ENCODE measurements at regions not wholly inside any gene's neighbourhood (a gene's known extent, or its start where the extent isn't known, plus 50 kb on each side); places are given as distances from the start of the nearest gene placed in this dataset.

DNA sequence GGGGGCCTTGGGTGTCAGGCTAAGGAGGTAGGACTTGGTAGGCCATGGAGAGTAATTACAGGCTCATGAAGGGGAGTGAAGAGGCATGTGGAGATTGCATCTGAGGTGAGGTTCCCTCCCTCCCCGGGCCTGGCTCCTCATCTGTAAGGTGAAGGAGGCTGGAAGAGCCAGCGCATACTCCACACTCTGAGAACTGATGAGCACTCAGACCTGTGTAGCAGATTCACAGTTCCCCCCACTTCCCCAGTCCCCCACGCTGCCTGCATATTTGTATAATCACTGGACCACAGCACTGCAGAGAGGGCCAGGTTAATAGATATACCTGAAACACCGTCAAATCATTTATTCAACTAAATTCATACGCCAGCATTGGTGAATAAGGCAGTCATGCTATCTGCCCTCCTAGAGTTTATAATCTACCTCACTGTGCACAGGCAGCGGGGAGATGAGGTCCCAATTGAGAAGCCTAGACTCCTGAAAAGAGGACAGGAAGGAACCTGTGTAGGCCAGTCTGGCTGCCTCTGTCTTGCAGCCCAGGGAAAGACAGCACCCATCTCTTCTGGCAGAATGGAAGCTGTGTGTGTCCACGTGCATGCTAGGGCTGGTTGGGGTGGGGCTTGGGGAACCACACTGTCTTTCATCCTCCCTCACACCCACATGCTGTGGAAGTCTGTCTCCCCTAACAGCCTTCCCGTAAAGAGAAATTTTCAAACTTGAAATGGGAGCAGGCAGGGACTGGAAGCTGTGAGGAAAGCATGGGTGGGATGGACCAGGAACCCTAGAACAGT is 110.6 kb upstream of the ATP1A1 start:
- no peaks in the 10 kb centered on the region for H3K36me3 ChIP-seq
- 67 to 78% (median 73%) methylated on average over 8 of the region's 8 CpGs for WGBS, 5 donors
- TF ChIP-seq POLR2AphosphoS5 (IDR thresholded peaks at IDR 0.05) (no peak), EP300 (IDR thresholded peaks at IDR 0.05) (no peak), POLR2A (IDR thresholded peaks at IDR 0.05) (no peak)
- TF ChIP-seq, protein P1, sequence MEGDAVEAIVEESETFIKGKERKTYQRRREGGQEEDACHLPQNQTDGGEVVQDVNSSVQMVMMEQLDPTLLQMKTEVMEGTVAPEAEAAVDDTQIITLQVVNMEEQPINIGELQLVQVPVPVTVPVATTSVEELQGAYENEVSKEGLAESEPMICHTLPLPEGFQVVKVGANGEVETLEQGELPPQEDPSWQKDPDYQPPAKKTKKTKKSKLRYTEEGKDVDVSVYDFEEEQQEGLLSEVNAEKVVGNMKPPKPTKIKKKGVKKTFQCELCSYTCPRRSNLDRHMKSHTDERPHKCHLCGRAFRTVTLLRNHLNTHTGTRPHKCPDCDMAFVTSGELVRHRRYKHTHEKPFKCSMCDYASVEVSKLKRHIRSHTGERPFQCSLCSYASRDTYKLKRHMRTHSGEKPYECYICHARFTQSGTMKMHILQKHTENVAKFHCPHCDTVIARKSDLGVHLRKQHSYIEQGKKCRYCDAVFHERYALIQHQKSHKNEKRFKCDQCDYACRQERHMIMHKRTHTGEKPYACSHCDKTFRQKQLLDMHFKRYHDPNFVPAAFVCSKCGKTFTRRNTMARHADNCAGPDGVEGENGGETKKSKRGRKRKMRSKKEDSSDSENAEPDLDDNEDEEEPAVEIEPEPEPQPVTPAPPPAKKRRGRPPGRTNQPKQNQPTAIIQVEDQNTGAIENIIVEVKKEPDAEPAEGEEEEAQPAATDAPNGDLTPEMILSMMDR (IDR thresholded peaks at IDR 0.05): no peak
- H3K4me1 ChIP-seq: peaks cover 0 to 9% (median 4%) of the 10 kb centered on the region in 4 donors
- intact Hi-C loops (cut with DNase I; ENCODE audit: low total_unique reads): no loop called here
- no peaks in the 10 kb centered on the region for H3K9me3 ChIP-seq
- no peaks in the 10 kb centered on the region for H3K27me3 ChIP-seq
- H3K27ac ChIP-seq: no peak overlapping the region
- no peak overlapping the region for H3K4me3 ChIP-seq
- no peak for DNase-seq

DNA sequence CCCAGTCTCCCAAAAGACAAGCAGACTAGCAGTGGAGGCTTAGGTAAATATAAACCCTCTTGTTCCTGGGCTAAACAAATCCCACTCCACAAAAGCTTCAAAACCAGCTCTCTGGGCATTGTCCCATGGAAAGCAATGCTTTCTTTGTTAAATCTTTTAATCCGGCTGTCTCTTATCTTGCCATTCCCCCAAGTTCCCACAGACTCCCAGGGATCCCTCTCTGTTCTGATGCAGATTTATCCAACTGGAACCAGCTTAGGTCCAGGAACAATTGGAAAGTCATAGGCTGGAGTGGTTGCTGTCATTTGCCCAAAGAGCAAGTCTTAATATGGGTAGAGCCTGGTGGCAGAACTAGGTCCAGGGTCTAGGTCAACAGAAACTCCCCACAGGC is 110.1 kb upstream of the ATP1A1 start:
- DNase-seq: no peak
- intact Hi-C loops (cut with DNase I; ENCODE audit: low total_unique reads): no loop called here
- 43 to 71% (median 52%) methylated on average over 1 of the region's 1 CpG for WGBS, 5 donors
- TF ChIP-seq, protein P1 (IDR thresholded peaks at IDR 0.05): no peak
- Histone ChIP-seq H3K27me3 (no peaks in the 10 kb centered on the region), H3K9me3 (no peaks in the 10 kb centered on the region), H3K36me3 (no peaks in the 10 kb centered on the region), H3K4me1 (peaks cover 0 to 8% (median 3%) of the 10 kb centered on the region in 4 donors), H3K27ac (no peak overlapping the region), H3K4me3 (no peak overlapping the region)

DNA sequence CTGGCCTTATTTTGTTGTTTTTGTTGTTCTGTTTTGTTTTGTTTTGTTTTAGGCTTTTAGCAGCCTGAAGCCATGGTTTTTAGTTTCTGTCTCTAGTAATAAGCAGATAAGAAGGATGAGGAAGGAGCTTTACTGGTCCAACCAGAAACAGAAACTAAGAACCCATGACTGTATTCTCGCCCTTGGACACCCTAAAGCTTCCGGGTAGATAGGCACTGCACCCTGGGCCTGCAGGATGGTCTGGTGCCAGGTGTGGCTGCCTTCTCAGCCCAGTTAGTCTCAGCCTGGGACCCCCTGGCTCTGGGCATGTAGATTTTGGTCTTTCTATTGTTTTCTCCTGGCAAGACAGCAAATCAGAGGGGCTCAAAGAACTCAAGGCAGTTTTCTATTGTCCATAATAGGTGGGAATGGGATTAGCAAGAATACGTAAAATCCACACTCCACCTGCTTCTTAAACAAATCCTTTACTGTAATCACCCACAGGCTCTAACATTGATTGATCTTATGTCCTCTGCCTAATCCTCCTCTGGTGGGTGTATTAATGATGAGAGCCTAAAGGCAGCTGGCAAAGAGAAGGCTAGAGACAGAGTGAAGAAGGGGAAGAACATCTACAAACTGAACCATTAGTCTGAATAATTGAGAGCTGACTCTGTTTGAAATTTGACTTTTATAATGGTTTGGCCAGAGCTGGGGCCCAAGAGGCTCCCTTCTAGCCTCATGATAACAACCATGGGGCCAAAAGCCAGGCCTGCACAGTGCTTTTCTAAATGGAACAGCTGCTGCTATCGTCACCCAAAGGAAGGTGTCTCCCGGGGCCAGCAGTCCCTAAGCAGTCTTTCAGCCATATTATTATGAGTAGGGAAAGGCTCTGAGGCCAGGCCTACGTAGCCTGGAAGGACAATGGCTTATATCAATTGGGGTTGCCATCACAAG is 106.8 kb upstream of the ATP1A1 start:
- H3K9me3 ChIP-seq: no peaks in the 10 kb centered on the region
- H3K27ac ChIP-seq: no peak overlapping the region
- H3K4me1 ChIP-seq: no peaks in the 10 kb centered on the region
- TF ChIP-seq POLR2AphosphoS5 (IDR thresholded peaks at IDR 0.05) (no peak), POLR2A (IDR thresholded peaks at IDR 0.05) (no peak)
- TF ChIP-seq, protein P1 (IDR thresholded peaks at IDR 0.05): no peak
- H3K4me3 ChIP-seq: no peak overlapping the region
- intact Hi-C loops (cut with DNase I; ENCODE audit: low total_unique reads): no loop called here
- no peak for DNase-seq
- no peaks in the 10 kb centered on the region for H3K36me3 ChIP-seq
- whole genome bisulfite sequencing, 5 donors: 78 to 93% (median 81%) methylated on average over 6 of the region's 6 CpGs
- H3K27me3 ChIP-seq: no peaks in the 10 kb centered on the region

DNA sequence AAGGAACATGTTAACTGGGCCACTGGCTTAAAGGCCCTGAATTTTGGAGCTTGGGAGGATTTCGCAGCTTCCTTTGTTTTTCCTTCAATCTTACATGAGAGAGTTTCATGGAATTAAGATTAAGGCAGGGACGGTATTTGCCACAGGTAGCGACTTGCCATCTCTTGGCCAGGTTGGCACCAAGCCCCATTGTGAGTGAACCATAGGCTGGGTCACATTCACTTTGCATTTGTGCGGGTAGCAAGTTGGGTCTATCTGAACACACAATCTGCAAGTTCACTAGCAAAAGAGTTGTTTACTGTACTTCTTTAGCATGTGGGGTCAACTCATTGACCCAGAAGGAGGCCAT is 106.2 kb upstream of the ATP1A1 start:
- H3K4me3 ChIP-seq: no peak overlapping the region
- no peaks in the 10 kb centered on the region for H3K4me1 ChIP-seq
- TF ChIP-seq, protein P1 (IDR thresholded peaks at IDR 0.05): no peak
- TF ChIP-seq POLR2A (IDR thresholded peaks at IDR 0.05) (no peak), EP300 (IDR thresholded peaks at IDR 0.05) (no peak), POLR2AphosphoS5 (IDR thresholded peaks at IDR 0.05) (no peak)
- H3K27me3 ChIP-seq: no peaks in the 10 kb centered on the region
- WGBS, 5 donors: 88 to 96% (median 94%) methylated on average over 4 of the region's 4 CpGs
- no peak overlapping the region for H3K27ac ChIP-seq
- intact Hi-C loops (cut with DNase I; ENCODE audit: low total_unique reads): no loop called here
- H3K9me3 ChIP-seq: no peaks in the 10 kb centered on the region
- no peak for DNase-seq
- H3K36me3 ChIP-seq: no peaks in the 10 kb centered on the region
